ENCODE measurements at regions not wholly inside any gene's neighbourhood (a gene's known extent, or its start where the extent isn't known, plus 50 kb on each side); places are given as distances from the start of the nearest gene placed in this dataset.

DNA sequence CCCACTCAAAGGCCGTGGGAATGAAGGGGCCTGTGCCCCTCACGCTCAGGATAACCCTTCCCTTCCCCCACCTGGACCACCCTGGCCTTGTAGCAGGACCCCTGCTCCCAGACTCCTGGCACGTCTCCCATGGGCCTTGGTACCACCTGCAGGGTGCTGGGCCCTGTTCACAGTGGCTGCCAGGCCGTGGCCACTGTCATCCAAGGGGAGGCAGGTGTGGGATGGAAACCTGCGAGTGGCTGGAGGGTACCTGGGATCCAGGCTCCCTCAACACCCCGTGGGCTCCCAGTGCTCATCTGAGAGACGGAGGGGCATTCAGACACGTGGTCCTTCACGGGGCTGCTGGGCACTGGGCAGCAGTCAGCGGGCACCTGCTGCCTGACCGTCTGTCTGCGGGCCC, 75.6 kb upstream of the CIBAR2 start:
- Histone ChIP-seq H3K36me3 (ENCODE audit: control insufficient read depth, insufficient read depth, low read length) (no peaks in the 10 kb centered on the region), H3K4me3 (replicated peaks; ENCODE audit: low read depth, low read length) (no peak overlapping the region), H3K27me3 (replicated peaks; ENCODE audit: control insufficient read depth, insufficient read depth, low read length) (no peaks in the 10 kb centered on the region)
- DNase-seq (ENCODE audit: extremely low read depth, insufficient read length): no peak
- TF ChIP-seq, protein P1, sequence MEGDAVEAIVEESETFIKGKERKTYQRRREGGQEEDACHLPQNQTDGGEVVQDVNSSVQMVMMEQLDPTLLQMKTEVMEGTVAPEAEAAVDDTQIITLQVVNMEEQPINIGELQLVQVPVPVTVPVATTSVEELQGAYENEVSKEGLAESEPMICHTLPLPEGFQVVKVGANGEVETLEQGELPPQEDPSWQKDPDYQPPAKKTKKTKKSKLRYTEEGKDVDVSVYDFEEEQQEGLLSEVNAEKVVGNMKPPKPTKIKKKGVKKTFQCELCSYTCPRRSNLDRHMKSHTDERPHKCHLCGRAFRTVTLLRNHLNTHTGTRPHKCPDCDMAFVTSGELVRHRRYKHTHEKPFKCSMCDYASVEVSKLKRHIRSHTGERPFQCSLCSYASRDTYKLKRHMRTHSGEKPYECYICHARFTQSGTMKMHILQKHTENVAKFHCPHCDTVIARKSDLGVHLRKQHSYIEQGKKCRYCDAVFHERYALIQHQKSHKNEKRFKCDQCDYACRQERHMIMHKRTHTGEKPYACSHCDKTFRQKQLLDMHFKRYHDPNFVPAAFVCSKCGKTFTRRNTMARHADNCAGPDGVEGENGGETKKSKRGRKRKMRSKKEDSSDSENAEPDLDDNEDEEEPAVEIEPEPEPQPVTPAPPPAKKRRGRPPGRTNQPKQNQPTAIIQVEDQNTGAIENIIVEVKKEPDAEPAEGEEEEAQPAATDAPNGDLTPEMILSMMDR (IDR thresholded peaks at IDR 0.05; ENCODE audit: insufficient read depth, low read length, poor library complexity, severe bottlenecking): no peak

DNA sequence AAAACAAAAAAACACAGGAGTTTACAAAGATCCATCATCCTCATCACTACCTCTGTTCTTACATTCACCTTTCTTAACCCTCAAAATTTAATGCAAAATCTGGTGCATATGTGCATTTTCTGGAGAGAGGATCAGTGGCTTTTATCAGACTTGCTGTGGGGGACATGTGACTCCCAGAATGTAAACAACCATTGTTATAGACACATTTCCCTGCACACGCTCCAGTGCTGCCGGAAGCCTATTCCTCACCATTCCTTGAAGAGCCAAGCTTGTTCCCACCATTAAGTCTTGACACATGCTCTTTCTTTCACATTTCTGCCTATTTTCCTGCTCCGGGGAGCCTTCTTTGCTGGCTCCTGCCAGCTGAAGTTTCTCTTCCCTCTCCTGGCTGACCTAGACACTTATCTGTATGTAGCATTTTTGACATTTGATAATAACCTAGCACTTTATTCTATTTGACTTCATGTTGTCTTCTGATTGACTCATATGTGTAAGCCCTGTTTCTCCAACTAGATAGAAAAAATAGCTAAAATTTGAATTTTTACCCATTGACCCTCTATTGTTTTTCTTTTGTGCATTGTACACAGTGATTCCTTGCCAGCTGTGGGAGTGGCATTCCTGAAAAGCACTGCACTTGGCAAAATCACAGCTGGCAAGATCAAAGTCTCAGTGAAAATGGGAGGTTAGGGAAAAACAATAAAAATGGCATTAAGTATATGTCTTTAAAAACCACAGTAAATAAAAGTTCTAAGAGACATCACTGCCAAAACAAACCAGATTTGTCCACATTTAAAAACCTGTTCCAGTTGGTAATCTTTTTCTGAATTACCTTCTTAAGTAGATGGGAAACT, 76.8 kb upstream of the CIBAR2 start:
- no peak for DNase-seq (ENCODE audit: extremely low read depth, insufficient read length)
- no peak overlapping the region for H3K4me3 ChIP-seq (replicated peaks; ENCODE audit: low read depth, low read length)
- H3K27me3 ChIP-seq (replicated peaks; ENCODE audit: control insufficient read depth, insufficient read depth, low read length): no peaks in the 10 kb centered on the region
- H3K36me3 ChIP-seq (ENCODE audit: control insufficient read depth, insufficient read depth, low read length): no peaks in the 10 kb centered on the region
- TF ChIP-seq, protein P1 (IDR thresholded peaks at IDR 0.05; ENCODE audit: insufficient read depth, low read length, poor library complexity, severe bottlenecking): no peak

DNA sequence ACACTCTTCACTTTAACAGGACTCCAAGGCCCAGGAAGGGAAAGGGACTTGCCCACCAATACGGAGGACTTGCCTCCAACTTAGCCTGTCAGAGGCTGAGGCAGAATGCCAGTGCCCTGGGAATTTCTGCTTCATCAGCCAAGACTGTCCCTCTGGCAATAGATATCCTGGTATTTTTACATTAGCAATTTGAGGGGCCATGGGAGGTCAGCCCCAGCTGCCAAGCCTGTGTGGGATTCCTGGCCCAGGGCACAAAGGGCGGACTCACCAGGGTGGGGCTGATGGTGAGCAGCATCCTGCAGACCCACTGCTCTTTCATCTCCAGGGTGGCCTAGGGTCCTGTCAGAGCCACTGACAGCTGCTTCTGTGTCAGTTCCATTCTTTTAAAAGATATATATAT, 78.3 kb upstream of the CIBAR2 start:
- Histone ChIP-seq H3K36me3 (ENCODE audit: control insufficient read depth, insufficient read depth, low read length) (no peaks in the 10 kb centered on the region), H3K27me3 (replicated peaks; ENCODE audit: control insufficient read depth, insufficient read depth, low read length) (no peaks in the 10 kb centered on the region), H3K4me3 (replicated peaks; ENCODE audit: low read depth, low read length) (no peak overlapping the region)
- TF ChIP-seq, protein P1 (IDR thresholded peaks at IDR 0.05; ENCODE audit: insufficient read depth, low read length, poor library complexity, severe bottlenecking): no peak
- no peak for DNase-seq (ENCODE audit: extremely low read depth, insufficient read length)

DNA sequence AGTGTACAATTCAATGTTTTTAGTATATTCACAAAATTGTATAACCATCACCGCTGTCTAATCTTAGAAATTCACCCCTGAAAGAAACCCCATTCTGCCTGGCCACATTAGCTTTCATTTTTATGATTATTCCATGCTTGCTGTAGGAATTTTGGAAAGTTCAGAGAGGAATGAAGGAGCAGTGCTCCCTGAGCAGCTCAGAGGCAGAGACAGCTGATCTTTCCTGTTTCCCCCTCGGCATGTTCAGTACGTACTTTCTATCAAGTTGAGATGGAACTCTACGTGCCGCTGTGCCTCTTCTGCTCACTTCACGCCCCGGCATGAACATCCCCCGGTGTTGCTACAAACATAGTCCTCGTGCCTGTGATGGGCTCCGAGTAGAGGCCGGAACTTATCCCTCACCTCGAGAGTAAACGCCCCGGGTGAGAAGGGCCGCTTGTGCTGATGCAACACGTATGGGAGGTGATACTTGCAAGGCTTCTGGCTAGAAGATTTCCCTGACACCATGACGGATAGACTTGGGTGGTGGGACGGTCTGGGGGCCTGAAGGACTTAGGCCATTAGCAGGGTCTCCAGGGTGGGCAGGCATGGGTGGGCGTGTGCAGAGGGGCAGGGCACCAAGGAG, 79.2 kb upstream of the CIBAR2 start:
- H3K27me3 ChIP-seq (replicated peaks; ENCODE audit: control insufficient read depth, insufficient read depth, low read length): no peaks in the 10 kb centered on the region
- DNase-seq (ENCODE audit: extremely low read depth, insufficient read length): no peak
- TF ChIP-seq, protein P1 (IDR thresholded peaks at IDR 0.05; ENCODE audit: insufficient read depth, low read length, poor library complexity, severe bottlenecking): no peak
- no peaks in the 10 kb centered on the region for H3K36me3 ChIP-seq (ENCODE audit: control insufficient read depth, insufficient read depth, low read length)
- no peak overlapping the region for H3K4me3 ChIP-seq (replicated peaks; ENCODE audit: low read depth, low read length)

DNA sequence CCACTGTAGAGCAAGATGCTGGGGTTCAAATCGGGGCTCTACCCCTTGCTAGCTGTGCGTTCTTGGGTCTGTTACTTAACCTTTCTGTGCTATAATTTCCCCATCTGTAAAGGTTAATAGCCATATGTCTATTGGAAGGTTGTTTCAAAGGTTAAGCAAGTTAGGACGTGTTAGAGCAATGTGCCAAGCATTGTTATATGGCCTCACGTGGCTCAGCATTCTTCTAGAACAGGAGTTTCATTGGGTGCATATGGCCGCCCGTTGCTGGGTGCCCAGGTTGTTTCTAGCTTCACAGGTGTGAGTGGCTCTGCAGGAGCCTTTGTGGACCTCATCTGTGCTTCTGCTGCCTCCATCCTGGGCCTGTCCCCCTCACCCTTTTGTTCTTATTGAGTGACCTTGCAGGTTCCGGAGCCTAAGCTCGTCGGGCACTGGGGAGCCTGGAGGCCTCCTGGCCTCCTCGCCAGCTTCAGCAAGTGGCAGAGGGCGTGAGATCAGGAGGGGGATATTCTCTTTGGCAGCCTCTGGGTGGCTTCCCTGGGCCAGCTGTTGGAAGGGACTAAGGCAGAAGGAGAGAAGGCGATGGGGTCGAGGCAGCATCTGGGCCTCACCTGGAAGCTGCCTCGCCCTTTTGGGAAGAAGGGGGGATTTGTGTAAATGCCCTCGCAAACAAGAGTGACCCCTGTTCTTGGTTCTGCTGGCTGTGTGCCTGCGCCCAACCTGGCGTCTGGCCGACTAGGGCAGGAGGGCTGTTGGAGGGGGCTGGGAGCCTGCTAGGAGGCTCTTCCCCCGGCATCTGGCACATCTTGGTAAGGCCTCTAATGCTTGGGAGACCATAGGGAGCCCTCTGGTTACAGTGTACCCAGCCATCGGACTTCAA, 80.2 kb upstream of the CIBAR2 start:
- no peaks in the 10 kb centered on the region for H3K36me3 ChIP-seq (ENCODE audit: control insufficient read depth, insufficient read depth, low read length)
- H3K4me3 ChIP-seq (replicated peaks; ENCODE audit: low read depth, low read length): no peak overlapping the region
- TF ChIP-seq, protein P1 (IDR thresholded peaks at IDR 0.05; ENCODE audit: insufficient read depth, low read length, poor library complexity, severe bottlenecking): no peak
- H3K27me3 ChIP-seq (replicated peaks; ENCODE audit: control insufficient read depth, insufficient read depth, low read length): no peaks in the 10 kb centered on the region
- no peak for DNase-seq (ENCODE audit: extremely low read depth, insufficient read length)
